ENCODE measurements at regions not wholly inside any gene's neighbourhood (a gene's known extent, or its start where the extent isn't known, plus 50 kb on each side); places are given as distances from the start of the nearest gene placed in this dataset.

DNA sequence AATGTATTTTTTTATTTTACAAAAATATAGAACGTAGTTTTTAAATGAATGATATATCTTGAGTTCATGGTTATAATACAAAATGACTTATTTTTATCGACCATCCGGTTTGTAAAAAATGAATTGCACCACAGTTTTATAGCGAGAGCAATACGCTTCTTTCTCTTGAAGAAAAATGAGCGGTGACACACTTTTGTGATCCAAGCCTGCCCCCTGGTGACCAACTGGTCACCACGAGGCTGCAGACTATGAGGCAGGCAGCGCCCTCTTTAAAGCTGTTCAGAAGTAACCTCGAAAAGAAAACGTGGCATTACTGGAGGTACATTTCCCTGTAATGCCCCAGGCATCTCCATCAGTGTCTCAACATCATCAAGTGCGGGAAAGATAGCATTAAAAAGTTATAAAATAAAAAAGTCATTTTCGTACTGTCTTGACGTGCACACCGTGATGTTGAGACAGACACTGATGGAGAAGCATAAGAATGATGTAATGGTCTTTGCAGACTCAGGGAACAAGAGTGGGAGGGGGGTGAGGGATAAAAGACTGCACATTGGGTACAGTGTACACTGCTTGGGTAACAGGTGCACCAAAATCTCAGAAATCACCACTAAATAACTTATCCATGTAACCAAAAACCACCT lies 734.2 kb upstream of the ADAMTS5 start:
- DNase-seq (ENCODE audit: low read depth), result peak; percentile 6

DNA sequence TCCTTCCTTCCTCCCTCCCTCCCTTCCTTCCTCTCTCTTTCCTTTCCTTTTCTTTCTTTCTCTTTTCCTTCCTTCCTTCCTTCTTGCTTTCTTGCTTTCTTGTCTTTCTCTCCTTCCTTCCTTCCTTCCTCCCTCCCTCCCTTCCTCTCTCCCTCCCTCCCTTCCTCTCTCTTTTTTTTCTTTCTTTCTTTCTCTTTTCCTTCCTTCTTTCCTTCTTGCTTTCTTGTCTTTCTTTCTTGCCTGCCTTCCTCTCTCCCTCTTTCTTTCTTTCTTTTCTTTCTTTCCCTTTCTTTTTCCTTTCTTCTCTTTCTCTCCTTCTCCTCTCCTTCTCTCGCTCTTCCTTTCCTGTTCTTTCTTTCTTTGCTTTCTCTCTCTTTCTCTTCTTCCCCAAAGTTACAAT lies 728.4 kb upstream of the ADAMTS5 start:
- no peak for DNase-seq (ENCODE audit: low read depth)

DNA sequence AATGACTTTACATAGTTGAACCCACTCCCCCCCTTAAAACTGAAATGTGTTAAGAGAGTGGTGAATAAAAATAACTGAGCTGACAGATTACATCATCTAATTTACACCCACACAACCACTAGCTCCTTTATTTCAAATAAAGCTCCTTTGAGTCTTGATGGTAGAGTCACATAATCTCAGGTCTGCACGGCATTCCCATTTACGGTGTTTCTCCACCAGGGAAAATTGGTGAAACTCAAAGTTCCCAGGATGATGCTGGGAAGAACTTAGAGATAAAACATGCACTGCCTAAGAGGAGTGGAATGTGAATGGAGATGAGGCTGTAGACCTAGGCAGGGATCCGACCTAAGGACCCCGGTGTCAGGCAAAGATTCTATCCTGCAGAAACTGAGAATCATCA lies 727.8 kb upstream of the ADAMTS5 start:
- DNase-seq (ENCODE audit: low read depth), result no peak

DNA sequence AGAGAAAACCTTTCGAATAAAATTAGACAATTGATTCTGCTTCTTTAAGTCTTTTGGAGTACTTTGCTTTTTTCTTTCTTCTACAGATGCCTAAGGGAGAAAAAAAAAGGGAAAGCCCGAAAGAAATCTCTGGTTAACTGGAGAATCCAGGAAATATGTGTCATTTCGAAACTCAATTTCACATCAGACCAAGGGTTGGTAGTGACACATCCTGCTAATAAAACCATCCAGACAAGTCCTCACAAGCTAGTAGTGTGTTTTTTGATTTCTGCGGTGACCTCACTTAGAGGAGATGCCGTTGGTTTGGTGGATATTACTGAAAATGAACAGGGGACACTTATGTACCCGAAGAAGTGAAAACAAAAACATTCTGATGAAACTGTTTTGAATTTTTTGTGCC lies 726.5 kb upstream of the ADAMTS5 start:
- DNase-seq (ENCODE audit: low read depth), result no peak

DNA sequence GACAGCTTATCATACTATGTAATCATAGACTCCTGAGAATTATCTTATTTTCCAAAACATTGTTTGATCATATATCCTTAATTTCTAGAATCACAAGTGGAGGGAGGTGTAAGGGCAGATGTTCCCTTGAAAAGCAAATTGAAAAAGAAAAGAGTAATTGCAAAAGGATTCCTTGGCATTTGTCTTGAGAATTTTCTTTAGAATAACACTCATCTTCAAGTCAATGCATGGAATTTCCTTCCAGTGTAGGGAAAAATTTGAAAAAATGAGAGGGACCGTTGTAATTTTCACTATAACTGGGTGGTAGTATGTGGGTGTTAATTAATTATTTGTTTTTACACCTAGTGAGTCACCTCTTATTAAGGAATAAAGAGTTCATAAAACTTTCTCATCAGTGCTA lies 724.6 kb upstream of the ADAMTS5 start:
- DNase-seq (ENCODE audit: low read depth), result no peak

DNA sequence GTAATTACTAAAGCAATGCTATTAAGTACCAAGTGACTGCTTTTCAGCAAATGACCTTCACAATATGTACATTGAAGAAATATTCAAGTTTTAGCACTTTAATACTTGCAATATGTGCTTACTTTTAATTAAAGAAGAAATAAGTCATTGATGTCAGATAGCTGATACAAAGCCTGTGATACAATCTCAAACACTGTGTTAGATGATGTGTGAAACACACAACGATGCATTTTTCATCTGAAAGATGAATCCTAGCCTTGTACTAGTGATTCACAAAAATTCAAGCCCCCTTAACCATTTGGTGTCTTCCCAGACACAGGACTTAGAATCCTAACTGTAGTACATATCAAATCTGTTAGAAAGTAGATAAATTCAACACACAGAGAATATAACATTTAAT lies 724.1 kb upstream of the ADAMTS5 start:
- no peak for DNase-seq (ENCODE audit: low read depth)

DNA sequence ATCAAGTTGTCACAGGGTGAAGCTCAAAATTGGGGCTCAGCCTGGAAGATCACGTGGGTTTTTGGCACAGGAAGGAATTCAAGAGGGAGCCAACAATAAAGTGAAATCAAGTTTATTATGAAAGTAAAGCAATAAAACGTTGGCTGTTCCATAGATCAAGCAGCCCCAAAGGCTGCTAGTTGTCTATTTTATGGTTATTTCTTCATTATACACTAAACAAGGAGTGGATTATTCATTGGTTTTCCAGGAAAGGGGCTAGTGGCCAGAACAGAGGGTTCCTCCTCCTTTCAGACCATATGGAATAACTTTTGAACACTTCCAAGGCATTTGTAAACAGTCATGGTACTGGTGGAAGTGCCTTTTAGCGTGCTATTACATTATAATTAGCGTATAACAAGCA lies 723.5 kb upstream of the ADAMTS5 start:
- DNase-seq (ENCODE audit: low read depth), result no peak

DNA sequence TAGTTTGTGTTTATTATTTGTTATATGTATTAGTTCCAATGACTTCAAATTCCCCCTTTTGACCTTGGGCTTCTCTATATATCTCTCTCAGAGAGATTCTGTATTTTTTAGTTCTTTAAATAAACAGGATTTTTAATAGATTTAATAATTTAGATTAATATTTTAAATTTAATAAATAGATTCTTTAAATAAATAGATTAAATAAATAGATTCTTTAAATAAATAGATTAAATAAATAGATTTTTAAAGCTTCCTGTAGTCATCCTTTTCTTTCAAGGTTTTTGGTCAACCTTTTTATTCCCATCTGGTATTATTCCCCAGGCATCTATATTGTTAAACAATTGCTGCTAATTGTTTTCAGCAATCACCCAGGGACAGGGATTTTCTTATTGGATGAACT lies 721.9 kb upstream of the ADAMTS5 start:
- no peak for DNase-seq (ENCODE audit: low read depth)

DNA sequence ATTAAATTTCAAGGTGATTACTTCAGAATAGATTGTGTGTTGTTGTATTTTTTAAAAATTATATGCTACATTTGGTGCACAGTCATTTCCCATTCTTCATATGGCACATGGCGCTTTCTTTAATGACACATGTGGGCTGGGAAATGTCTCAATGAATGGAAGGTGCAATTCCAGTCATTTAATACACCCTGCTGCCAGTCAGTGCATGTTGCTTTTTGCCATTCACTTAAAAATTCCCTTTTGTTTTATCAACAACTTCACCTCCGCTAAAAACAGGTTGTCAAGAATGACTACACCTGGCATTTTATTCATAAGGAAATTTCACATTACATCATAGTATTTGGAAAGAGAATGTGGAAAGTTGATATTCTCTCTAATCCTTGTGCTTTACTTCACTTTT lies 716.4 kb upstream of the ADAMTS5 start:
- no peak for DNase-seq (ENCODE audit: low read depth)

DNA sequence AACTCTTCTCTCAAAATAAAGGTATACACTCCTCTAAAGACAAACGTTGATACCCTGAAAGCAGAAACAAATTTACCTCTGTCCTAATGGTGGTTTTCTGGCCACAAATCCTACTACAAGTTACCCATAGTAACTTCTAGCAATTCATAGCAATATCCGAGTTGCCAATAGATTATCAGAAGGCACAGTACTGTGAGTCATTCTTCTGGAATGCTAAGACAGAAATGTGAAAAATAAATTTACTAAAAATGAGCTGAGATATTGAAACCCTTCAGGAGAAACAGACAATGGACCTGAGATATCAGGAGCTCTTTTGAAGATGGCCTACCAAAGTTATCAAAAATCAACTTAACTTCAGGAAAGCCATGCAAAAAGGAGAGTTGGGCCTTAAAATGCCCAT lies 715.0 kb upstream of the ADAMTS5 start:
- DNase-seq (ENCODE audit: low read depth), result no peak

DNA sequence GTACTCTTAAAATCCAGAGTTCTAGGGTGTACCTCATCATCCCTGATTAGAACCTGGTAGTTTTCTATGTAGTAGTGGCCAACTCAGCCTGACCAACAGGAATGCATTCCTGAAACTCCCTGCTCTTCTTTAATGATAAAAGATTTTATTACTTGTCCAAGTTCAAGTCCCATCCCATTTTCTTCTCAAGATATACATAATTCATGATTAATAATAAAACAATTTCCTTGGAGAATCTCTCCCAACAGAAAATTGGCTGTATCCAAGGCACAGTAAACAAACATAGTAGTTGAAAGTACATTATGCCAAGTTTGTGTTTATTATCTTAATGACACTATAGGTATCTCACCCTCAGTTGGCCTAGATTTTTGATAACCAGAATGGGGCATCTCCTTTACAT lies 714.1 kb upstream of the ADAMTS5 start:
- DNase-seq (ENCODE audit: low read depth), result no peak

DNA sequence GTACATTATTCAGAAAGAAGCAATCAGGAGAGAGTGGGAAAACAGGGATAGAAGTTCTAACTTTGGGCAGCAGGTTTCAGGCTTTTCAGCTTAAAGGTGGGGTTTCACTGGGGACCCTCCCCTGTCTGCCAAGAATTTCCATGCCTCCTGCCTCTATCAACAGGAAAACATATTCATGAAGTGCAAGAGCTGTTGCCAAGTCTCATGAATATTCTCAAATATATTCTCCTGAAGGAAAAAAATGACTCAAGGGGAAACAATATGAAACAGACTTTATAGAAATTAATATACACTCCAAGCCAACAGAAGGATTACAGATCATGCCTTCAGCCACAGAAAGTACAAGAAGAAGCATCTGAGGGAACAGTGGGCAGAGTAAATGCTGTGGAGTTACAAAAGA lies 713.3 kb upstream of the ADAMTS5 start:
- no peak for DNase-seq (ENCODE audit: low read depth)

DNA sequence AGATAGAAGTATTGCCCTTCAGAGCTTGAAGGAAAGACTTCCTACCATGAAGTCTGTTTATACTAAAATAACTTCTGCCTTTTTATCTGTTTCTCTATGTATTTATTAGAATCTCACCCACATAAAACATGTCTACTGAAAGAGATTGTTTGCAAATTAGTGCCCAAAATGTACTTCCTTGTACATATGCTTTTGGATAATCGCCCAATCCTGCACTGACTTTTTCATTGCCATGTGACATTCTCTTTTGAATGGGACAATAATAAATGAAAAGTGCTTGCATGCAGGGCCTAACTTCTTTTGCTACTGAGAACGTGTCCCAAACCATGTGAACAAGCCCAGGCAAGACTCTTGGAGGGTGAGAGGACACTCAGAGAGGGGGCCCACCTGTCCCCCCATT lies 711.6 kb upstream of the ADAMTS5 start:
- no peak for DNase-seq (ENCODE audit: low read depth)

DNA sequence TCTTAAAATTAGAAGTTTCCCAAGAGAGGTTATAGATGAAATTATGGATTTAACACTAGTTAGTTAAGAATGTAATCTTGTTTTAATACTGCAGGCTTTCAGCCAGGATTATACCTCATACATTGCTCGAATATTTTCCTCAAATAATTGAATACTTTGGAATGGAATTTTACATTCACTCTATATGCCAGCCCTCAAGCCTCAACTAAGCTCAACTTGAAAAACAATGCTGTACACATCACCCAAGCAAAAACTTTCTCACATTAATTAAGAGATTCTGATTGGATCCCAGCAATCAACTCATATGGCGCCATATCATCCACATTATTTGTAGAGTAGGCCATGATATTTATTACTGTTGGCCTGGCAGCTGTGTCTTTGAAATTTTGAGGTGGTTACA lies 710.7 kb upstream of the ADAMTS5 start:
- DNase-seq (ENCODE audit: low read depth), result no peak

DNA sequence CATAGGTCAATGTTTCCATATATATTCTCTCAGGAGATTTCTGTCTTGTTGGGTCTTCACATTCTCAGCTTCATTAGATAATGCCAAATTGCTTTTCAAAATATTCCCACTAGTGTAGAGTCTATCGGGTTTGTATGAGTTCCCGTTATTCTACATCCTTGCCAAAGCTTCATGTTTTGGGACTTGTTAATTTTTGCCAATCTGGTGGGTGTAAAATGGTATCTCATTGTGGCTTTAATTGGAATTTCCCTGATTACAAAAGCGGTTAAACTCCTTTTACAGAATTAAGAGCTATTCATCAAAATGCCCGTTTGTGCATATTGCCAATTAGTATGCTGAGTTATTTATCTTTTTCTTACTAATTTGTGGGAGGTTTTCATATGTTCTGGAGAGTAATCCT lies 708.4 kb upstream of the ADAMTS5 start:
- DNase-seq (ENCODE audit: low read depth), result no peak

DNA sequence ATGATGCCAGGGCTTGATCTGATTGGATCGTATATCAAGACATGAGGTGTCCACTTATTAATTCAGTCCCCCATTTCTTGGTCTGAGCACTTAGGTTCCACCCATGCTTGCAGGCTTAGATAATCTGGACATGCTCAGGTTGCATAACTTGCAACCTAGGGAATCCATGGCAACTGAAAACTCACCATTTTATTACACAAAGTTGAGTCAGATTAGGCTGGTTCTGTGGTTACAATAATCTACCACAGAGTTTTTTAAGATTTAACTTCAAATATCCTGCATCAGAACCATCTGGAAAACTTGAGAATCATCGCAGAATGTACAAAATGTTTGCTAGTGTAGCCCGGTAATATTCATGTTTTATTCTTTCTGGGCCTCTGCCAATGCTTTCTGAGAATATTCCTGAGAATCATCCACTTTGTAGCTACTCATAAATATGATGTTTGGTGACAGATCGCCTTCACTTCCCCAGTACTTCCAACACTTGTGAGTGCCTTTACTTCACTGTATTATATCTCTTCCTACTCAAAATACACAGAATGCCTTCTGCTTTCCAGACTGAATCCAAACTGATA lies 707.2 kb upstream of the ADAMTS5 start:
- DNase-seq (ENCODE audit: low read depth), result no peak

DNA sequence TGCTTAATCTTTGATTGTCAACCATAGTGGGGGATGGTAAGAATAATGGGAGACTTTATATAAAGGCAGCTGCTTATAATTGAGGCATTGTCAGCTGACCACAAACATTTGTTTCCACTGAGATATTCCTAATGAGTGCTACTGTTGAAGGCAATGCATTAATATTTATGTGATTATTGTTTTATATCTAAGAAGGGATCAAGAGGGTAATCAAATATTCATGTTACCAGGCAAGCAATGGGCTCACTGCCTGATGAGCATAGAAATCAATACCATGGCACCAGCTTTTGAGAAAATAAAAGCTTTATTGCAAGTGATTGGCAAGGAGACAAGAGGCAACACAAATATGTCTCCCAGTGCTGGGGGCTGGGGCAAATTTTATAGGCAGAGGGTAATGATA lies 706.7 kb upstream of the ADAMTS5 start:
- no peak for DNase-seq (ENCODE audit: low read depth)

DNA sequence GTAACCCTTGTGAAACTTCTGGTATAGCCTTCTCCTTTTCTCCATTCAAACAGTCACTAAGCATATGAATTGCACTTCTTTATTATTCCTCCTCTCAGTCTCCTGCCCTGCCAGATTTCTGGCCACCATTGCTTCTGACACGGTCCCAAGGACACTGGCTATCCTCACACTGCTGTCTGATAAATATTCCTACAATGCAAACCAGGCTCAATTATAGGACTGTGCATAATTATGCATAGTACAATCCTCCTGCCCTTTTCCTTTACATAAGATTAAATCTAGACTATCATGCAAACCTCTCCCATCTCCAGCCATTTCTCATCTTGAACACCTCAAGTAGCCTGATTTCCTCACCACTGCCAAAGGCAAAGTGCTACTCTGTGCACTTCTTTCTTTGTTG lies 704.3 kb upstream of the ADAMTS5 start:
- DNase-seq (ENCODE audit: low read depth), result no peak

DNA sequence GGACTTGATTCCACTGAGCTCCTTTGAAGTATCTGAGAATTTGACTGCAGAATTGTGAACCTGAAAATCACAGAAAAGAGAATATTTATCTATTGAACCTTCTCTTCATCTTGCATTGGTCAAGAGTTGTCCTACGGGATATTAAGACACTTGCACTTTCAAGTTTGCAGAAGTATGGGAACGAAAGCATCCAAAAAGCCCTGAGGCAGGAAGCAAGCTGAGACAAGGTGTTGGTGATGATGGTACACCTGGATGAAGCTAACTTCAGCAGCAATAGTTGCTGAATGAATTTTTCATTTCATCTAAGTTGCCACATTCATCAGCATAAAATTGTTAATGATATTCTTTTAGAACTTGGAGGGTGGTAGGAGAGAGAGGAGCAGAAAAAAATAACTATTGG lies 686.6 kb upstream of the ADAMTS5 start:
- no peak for DNase-seq (ENCODE audit: low read depth)

DNA sequence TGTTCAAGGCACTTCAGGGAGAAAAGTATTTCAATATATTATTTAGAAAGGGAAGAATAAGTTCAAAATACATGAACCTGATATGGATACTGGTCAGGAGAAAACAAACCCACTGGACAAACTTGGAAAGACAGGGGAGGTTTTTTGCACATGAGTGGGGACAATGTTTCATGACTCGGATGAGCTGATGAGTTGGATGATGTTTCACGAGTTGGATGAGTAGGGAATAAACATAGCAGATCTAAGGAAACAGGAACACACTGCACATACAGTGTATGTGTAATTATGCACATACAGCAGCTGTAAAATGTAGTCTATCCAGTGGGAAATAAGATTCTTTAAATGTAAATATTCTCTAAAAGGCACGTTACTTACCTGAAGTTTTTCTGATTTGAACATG lies 682.9 kb upstream of the ADAMTS5 start:
- DNase-seq (ENCODE audit: low read depth), result no peak

DNA sequence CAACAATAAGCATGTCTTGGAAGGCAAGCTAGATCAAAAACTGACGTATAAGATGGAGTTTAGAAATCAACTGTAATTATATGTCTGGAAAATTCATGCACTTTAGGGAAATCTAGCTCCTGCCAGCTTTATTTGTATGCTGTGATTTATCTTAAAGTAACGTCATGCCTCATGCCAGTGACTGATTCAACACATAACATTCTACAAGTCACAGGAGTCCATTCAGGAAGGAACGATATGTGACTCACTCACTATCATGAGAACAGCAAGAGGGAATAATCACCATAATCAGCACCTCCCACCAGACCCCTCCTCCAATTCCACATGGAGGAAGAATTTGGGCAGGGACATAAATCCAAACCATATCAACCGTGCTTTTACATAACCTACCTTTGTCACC lies 682.4 kb upstream of the ADAMTS5 start:
- no peak for DNase-seq (ENCODE audit: low read depth)

DNA sequence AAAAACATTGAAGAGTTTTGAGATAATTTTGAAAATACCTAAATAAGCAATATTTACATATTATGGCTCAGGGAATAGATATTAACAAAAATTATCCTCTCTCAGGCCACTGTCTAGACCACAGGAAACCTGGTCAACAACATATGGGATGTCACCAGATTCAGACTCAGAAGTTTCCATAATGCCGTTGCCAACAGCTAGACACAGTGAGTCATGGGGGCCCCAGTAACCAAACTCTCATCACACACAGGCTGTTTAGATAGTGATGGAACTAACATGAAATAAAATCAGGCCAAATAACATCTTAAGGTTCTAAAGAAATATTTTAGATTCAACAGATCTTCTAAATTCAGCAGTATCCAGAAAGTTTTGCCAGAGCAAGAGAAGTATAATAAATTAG lies 681.7 kb upstream of the ADAMTS5 start:
- no peak for DNase-seq (ENCODE audit: low read depth)

DNA sequence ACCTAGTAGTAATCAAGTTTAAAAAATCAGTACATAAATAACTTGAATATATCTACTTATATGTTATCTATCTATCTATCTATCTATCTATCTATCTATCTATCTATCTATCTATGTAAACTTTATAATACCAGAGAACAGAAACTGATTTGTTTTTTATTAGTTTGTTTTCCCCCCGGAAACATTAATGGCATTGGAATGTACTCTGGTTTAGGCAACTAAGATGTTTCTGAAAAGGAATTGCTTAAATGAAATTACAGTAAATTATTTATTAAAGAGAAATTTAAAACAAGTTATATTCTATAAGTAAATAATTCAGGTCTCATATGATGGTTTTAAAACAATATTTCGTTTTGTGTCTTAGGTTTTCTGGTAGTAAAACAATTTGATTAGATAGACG lies 681.0 kb upstream of the ADAMTS5 start:
- no peak for DNase-seq (ENCODE audit: low read depth)

DNA sequence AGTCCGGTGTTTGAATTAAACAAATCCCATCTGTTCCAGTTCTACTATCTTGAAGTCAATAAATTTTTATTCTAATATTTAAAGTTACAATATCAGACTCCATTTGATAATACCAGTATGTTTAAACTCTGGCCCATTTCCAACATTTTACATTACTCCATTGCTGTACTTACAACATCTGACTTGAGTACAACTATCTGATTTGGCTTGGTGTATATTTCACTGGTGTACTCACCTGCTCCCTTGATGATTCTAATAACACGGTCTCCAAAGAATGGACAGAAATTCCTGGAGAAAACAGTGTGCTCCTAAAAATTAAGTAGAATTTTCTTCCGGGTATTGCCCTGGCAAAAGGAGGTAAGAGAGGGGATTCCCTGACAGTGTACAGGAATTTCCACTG lies 680.5 kb upstream of the ADAMTS5 start:
- no peak for DNase-seq (ENCODE audit: low read depth)

DNA sequence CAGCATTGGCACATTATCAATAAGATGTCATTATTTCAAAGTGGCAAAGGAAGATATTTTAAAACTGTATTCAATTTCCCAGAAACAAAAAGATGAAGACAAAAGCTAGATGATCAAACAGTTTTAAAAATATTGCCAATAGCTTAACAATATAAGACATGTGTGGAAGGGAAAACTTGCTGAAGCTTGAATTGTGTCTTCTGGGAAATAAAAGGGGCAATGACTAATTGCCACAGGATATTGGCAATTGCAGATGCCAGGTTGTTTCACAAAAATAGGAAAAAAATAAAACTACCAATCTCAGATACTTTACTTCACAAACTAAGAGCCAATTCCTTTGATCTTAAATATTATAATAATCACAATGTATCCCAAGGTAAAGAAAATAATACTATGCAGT lies 679.8 kb upstream of the ADAMTS5 start:
- no peak for DNase-seq (ENCODE audit: low read depth)
